ENCODE measurements at regions not wholly inside any gene's neighbourhood (a gene's known extent, or its start where the extent isn't known, plus 50 kb on each side); places are given as distances from the start of the nearest gene placed in this dataset.

- DNase-seq, result no peak
Measured at GRCh38 chr5:169350759-169351240, 49.9 kb upstream of the SLIT3 start.

Data from hematopoietic multipotent progenitor cell treated with erythropoietin and hydrocortisone succinate and interleukin-3 and kit ligand, for 8 days (in vitro differentiated cells).